ENCODE measurements at regions not wholly inside any gene's neighbourhood (a gene's known extent, or its start where the extent isn't known, plus 50 kb on each side); places are given as distances from the start of the nearest gene placed in this dataset.

DNA sequence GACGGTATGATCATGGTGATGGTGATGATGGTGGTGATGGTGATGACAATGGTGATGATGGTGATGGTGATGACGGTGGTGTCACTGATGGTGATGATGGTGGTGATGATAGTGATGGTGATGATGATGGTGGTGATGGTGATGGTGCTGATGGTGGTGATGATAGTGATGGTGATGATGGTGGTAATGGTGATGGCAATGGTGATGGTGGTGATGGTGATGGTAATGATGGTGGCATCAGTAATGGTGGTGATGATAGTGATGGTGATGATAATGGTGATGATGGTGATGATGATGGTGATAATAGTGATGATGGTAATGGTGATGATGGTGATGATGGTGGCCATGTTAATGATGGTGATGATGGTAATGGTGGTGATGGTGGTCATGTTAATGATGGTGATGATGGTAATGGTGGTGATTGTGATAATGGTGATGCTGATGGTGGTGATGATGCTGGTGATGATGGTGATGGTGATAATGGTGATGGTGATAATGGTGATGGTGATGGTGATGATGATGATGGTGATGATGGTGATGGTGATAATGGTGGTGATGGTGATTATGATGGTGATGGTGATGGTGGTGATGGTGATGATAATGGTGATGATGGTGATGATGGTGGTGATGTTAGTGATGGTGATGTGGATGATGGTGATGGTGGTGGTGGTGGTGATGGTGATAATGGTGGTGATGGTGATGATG, 107.2 kb downstream of the C16orf95 start:
- TF ChIP-seq MAX (IDR thresholded peaks at IDR 0.05; ENCODE audit: low read depth, low read length) = no peak
- TF ChIP-seq, protein P1, sequence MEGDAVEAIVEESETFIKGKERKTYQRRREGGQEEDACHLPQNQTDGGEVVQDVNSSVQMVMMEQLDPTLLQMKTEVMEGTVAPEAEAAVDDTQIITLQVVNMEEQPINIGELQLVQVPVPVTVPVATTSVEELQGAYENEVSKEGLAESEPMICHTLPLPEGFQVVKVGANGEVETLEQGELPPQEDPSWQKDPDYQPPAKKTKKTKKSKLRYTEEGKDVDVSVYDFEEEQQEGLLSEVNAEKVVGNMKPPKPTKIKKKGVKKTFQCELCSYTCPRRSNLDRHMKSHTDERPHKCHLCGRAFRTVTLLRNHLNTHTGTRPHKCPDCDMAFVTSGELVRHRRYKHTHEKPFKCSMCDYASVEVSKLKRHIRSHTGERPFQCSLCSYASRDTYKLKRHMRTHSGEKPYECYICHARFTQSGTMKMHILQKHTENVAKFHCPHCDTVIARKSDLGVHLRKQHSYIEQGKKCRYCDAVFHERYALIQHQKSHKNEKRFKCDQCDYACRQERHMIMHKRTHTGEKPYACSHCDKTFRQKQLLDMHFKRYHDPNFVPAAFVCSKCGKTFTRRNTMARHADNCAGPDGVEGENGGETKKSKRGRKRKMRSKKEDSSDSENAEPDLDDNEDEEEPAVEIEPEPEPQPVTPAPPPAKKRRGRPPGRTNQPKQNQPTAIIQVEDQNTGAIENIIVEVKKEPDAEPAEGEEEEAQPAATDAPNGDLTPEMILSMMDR (IDR thresholded peaks at IDR 0.05 in 2 of 3, conservative IDR thresholded peaks at IDR 0.05 in 1 of 3; ENCODE audit: control insufficient read depth in 2 of 3, extremely low read depth in 1 of 3, insufficient read depth in 1 of 3, low read depth in 3 of 3, low read length in 3 of 3) = no peak
- TF ChIP-seq ZNF687 (IDR thresholded peaks at IDR 0.05) = no peak
- no peak for TF ChIP-seq REST (IDR thresholded peaks at IDR 0.05; ENCODE audit: low read depth, low read length)
- no peak for TF ChIP-seq STAT1 (conservative IDR thresholded peaks at IDR 0.05)
- TF ChIP-seq, protein P2, sequence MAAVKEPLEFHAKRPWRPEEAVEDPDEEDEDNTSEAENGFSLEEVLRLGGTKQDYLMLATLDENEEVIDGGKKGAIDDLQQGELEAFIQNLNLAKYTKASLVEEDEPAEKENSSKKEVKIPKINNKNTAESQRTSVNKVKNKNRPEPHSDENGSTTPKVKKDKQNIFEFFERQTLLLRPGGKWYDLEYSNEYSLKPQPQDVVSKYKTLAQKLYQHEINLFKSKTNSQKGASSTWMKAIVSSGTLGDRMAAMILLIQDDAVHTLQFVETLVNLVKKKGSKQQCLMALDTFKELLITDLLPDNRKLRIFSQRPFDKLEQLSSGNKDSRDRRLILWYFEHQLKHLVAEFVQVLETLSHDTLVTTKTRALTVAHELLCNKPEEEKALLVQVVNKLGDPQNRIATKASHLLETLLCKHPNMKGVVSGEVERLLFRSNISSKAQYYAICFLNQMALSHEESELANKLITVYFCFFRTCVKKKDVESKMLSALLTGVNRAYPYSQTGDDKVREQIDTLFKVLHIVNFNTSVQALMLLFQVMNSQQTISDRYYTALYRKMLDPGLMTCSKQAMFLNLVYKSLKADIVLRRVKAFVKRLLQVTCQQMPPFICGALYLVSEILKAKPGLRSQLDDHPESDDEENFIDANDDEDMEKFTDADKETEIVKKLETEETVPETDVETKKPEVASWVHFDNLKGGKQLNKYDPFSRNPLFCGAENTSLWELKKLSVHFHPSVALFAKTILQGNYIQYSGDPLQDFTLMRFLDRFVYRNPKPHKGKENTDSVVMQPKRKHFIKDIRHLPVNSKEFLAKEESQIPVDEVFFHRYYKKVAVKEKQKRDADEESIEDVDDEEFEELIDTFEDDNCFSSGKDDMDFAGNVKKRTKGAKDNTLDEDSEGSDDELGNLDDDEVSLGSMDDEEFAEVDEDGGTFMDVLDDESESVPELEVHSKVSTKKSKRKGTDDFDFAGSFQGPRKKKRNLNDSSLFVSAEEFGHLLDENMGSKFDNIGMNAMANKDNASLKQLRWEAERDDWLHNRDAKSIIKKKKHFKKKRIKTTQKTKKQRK (IDR thresholded peaks at IDR 0.05; ENCODE audit: low read depth, low read length) = no peak
- no peak for TF ChIP-seq BHLHE40 (IDR thresholded peaks at IDR 0.05; ENCODE audit: borderline replicate concordance in 1 of 2, low read depth in 2 of 2, low read length in 1 of 2)
- no peak for TF ChIP-seq CBFB (IDR thresholded peaks at IDR 0.05; ENCODE audit: low read depth)
- no peak for TF ChIP-seq POLR2A (IDR thresholded peaks at IDR 0.05; ENCODE audit: low read depth, low read length)
- no peak for TF ChIP-seq RAD21 (IDR thresholded peaks at IDR 0.05; ENCODE audit: insufficient read depth, low read depth, low read length)
- no peak for TF ChIP-seq EZH2 (IDR thresholded peaks at IDR 0.05; ENCODE audit: borderline replicate concordance, control insufficient read depth, low read depth, low read length)
- TF ChIP-seq FOXK2 (IDR thresholded peaks at IDR 0.05) = no peak
- TF ChIP-seq NFIC (IDR thresholded peaks at IDR 0.05; ENCODE audit: low read depth, low read length) = no peak
- TF ChIP-seq BACH1 (IDR thresholded peaks at IDR 0.05; ENCODE audit: borderline replicate concordance) = no peak
